ENCODE measurements at regions not wholly inside any gene's neighbourhood (a gene's known extent, or its start where the extent isn't known, plus 50 kb on each side); places are given as distances from the start of the nearest gene placed in this dataset.

DNA sequence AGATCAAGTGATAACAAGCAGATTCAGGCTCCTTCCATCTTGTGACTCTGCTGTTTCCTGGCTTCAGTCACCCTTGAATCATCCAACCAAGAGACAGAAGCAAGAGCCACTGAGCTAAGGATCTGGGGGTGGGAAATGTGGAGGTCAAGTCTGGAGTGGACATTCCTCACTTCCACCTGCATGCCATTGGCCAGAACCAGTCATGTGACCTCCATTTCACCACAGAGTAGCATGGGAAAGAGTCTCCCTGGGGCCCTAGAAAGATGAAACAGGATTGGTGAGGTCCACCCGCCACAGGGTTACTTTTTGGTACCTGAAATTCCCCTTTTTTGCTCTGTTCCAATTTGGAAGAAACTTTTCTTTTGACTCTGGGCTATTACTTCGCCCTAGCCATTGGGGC, 1006.0 kb upstream of the EEF2KMT start:
- no peak for DNase-seq

DNA sequence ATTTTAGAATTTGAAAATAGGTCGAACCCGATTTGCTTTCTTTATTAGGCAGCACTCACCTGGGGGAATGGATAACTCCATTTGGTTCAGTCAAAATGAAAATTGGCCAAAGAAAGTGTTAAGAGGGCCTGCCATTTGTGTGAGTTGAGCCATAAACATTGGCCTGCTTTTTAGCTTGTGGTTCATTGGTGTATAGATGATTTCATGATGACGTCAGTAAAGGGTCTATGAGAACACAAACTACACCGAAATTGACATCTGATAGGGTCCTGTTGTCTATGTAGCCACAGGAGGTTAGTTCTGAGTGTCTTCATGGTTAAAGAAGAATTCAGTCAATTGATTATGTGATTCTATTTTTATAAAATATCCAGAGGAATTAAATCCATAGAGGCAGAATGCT, 1001.5 kb upstream of the EEF2KMT start:
- no peak for DNase-seq

GRCh38 chr16:6096931-6097670, 999.5 kb upstream of the EEF2KMT start:
- DNase-seq, result no peak

GRCh38 chr16:6095414-6095813, 997.8 kb upstream of the EEF2KMT start:
- DNase-seq, result no peak

- no peak for DNase-seq
Observed at GRCh38 chr16:6091021-6091420, 993.4 kb upstream of the EEF2KMT start.

DNA sequence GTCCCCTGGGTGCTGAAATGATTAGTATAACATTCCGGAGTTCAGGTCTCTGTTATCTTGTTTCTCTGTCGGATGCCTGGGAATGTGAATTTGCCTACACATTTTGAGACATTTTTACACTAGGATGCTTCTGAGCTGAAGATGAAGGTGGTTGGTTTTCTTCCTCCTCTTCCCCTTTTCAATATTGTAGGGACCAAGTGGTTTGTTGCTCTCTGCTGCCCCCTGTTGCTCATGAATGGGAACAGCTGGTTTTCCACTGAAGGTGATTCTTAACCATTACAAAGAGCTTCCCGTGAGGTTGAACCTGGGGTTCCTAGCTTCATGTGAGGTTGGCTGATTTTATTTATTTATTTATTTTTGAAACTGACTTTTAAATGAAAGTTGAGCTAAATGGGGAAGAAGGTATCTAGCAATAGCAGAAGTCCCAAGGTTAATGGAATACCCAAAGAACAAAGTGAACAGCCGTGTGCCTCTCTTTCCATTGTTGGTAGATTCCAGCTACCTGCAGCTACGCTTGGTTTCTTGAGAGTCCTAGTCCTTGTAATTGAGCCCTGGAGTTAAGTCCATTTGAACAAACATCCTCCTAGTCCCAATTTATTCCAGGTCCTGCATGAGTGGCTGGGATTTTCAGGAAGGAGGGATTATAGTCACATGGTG, 983.9 kb upstream of the EEF2KMT start:
- no peak for DNase-seq

DNA sequence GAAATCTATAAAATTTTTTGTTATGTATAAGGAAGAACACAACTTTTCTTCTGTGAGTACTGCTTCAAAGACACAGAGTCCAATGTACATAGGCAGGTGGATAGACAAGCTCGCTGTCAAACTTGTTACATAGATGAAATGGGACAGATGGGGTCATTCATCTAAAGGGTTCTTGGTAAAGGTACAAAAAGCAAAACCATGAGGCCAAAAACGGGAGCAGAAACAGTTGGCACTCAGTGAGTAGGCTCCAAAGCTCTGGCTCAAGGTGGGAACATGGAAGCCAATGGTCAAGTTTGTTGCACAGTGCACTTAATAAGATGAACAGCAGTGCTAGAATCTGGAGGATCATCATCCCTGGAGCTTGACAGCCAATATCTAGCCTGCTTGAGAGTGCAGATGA, 979.0 kb upstream of the EEF2KMT start:
- DNase-seq, result no peak

GRCh38 chr16:6068063-6068462, 970.5 kb upstream of the EEF2KMT start:
- DNase-seq, result no peak

- DNase-seq, result no peak
Observed at GRCh38 chr16:6066652-6067051, 969.1 kb upstream of the EEF2KMT start.

- no peak for DNase-seq
Observed at GRCh38 chr16:6063526-6063925, 965.9 kb upstream of the EEF2KMT start.

GRCh38 chr16:6059671-6060070, 962.1 kb upstream of the EEF2KMT start:
- DNase-seq, result no peak

- DNase-seq, result no peak
Observed at GRCh38 chr16:6057821-6058220, 960.2 kb upstream of the EEF2KMT start.

DNA sequence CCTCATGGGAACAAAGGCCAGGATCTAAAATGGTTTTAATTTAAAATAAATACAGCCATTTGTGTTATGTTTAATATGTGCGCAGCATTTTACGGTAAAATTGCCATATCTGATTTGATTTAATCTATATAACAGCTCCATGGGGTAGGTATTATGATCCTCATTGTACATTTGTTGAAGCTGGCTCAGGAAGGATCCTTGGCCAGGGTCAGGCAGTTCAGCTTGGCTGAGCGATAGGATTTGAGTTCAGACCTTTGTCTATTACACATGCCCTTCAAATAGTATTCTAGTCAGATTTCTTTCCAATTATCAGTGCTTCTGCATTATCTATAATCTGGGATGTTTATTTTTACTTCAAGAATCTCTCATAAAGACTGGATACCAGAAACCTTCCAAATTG, 950.4 kb upstream of the EEF2KMT start:
- no peak for DNase-seq

- no peak for DNase-seq
Observed at GRCh38 chr16:6047325-6047724, 949.7 kb upstream of the EEF2KMT start.

- DNase-seq, result no peak
Observed at GRCh38 chr16:6038941-6039645, 941.5 kb upstream of the EEF2KMT start.

GRCh38 chr16:6035161-6035560, 937.6 kb upstream of the EEF2KMT start:
- no peak for DNase-seq

- DNase-seq, result no peak
Observed at GRCh38 chr16:6034511-6034910, 936.9 kb upstream of the EEF2KMT start.

GRCh38 chr16:6032438-6032837, 934.8 kb upstream of the EEF2KMT start:
- no peak for DNase-seq

- no peak for DNase-seq
Observed at GRCh38 chr16:6031567-6031966, 934.0 kb upstream of the EEF2KMT start.

- DNase-seq, result no peak
Observed at GRCh38 chr16:6031102-6031501, 933.5 kb upstream of the EEF2KMT start.

DNA sequence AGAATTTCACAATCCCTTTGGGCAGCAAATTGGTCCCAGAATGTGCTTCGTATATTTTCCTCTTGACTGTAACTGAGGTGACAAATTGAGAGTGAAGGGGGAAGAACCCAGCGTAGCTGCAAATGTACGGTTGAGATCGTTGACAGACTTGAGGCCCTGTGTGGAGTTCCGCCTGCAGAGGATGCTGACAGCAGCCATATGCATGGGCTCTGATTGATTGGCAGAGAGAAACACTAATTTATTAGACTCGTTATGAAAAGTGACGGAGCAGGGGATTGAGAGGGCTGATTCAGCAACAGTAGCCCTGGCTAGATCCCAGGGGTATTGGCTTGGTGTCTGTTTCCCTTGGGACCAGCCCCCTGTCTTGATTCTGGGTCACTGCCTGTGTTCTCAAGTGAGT, 930.1 kb upstream of the EEF2KMT start:
- DNase-seq, result no peak

DNA sequence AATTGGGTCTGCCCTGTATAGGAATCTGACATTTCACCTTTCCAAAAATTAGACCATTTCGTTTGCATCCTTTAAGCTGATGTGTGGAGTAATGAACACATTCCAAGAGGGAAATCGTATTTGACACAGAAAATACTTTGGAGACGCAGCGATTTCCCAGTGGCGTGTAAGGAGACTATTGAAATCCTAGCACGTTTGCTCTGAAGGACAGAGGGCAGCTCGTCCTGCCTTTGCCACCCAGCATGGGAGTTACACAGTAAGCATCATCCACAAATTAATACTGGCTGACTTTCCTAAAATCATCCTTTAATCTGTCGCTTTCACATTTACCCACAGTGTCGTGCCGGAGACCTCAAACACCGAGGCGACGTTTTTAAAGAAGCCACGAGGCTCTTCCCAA, 925.9 kb upstream of the EEF2KMT start:
- no peak for DNase-seq

GRCh38 chr16:6021276-6021943, 923.8 kb upstream of the EEF2KMT start:
- no peak for DNase-seq
